CD14-positive monocyte (primary cell): ENCODE measurements at regions not wholly inside any gene's neighbourhood (a gene's known extent, or its start where the extent isn't known, plus 50 kb on each side); places are given as distances from the start of the nearest gene placed in this dataset.

Experiments
- DNase-seq, 3 donors: peaks; one replicate each; pipeline ENCODE4 v3.0.0-alpha.2; 2011 to 2022
- H2AFZ ChIP-seq: 2 replicates; pipeline ENCODE4 v1.6.0; 2012; ENCODE audit warnings: mild to moderate bottlenecking, low read depth, low read length, inconsistent platforms; ENCODE audit not compliant: insufficient read depth, poor library complexity, severe bottlenecking
- H3K27ac ChIP-seq, 2 donors: 1 replicate in 1 of 2; 2 replicates in 1 of 2; pipeline ENCODE4 v1.5.1; 2012 to 2013; ENCODE audit warnings: low read length in 2 of 2, control low read depth in 1 of 2, inconsistent platforms in 1 of 2, low read depth in 1 of 2, mild to moderate bottlenecking in 1 of 2
- H3K27me3 ChIP-seq, 2 donors: one replicate each; pipeline versions ENCODE4 v1.6.0 to v1.6.1; 2011 to 2013; ENCODE audit warnings: low read length in 2 of 2; ENCODE audit not compliant: control insufficient read depth in 2 of 2, insufficient read depth in 2 of 2
- H3K36me3 ChIP-seq, 2 donors: replicated peaks in 1 of 2; 1 replicate in 1 of 2; 2 replicates in 1 of 2; pipeline versions ENCODE4 v1.5.1 to v1.6.1; 2012 to 2013; ENCODE audit warnings: low read length in 2 of 2, control low read depth in 1 of 2, inconsistent platforms in 1 of 2, mild to moderate bottlenecking in 1 of 2; ENCODE audit not compliant: insufficient read depth in 2 of 2, control insufficient read depth in 1 of 2
- H3K4me1 ChIP-seq, 2 donors: 1 replicate in 1 of 2; 2 replicates in 1 of 2; pipeline versions ENCODE4 v1.5.1 to v1.6.1; 2012 to 2013; ENCODE audit warnings: low read length in 2 of 2, control low read depth in 1 of 2, inconsistent platforms in 1 of 2, mild to moderate bottlenecking in 1 of 2, moderate library complexity in 1 of 2; ENCODE audit not compliant: insufficient read depth in 2 of 2, control insufficient read depth in 1 of 2
- H3K4me2 ChIP-seq: replicated peaks from 2 replicates; pipeline ENCODE3; 2012; ENCODE audit warnings: low read length, moderate library complexity, mild to moderate bottlenecking; ENCODE audit not compliant: poor library complexity, severe bottlenecking; ENCODE audit errors: extremely low read depth
- H3K4me3 ChIP-seq, 3 experiments: fragments of 200-600 bp in 1 of 3; sonication (generic) in 1 of 3; replicated peaks in 1 of 3; 1 replicate in 2 of 3; 2 replicates in 1 of 3; pipeline ENCODE4 v1.5.1; 2011 to 2013; ENCODE audit warnings: low read length in 3 of 3, mild to moderate bottlenecking in 3 of 3, control low read depth in 2 of 3, low read depth in 2 of 3, inconsistent platforms in 1 of 3, moderate library complexity in 1 of 3
- H3K79me2 ChIP-seq: 2 replicates; pipeline ENCODE4 v1.6.0; 2012; ENCODE audit warnings: mild to moderate bottlenecking, control low read depth, inconsistent platforms, low read length, moderate library complexity; ENCODE audit not compliant: insufficient read depth
- H3K9ac ChIP-seq: 2 replicates; pipeline ENCODE4 v1.6.0; 2017; ENCODE audit warnings: low read length, mild to moderate bottlenecking; ENCODE audit not compliant: insufficient read depth, poor library complexity, severe bottlenecking
- H3K9me3 ChIP-seq, 2 donors: replicated peaks in 1 of 2; 1 replicate in 1 of 2; 2 replicates in 1 of 2; pipeline versions ENCODE4 v1.5.1 to v1.6.1; 2012 to 2013; ENCODE audit warnings: low read length in 2 of 2, control low read depth in 1 of 2; ENCODE audit not compliant: control insufficient read depth in 1 of 2, insufficient read depth in 1 of 2
- H4K20me1 ChIP-seq: 2 replicates; pipeline ENCODE4 v1.6.0; 2012; ENCODE audit warnings: mild to moderate bottlenecking, low read length, control low read depth, moderate library complexity; ENCODE audit not compliant: insufficient read depth
- H3K27ac Mint-ChIP-seq, 7 donors: one replicate each; pipeline ENCODE4 v1.8.0; 2020; ENCODE audit warnings: mild to moderate bottlenecking in 7 of 7, mixed read lengths in 7 of 7, moderate library complexity in 6 of 7, inconsistent platforms in 2 of 7
- H3K27me3 Mint-ChIP-seq, 3 donors: one replicate each; pipeline ENCODE4 v1.8.0; 2021 to 2022; ENCODE audit warnings: low read depth in 3 of 3, mild to moderate bottlenecking in 3 of 3, mixed read lengths in 3 of 3, moderate library complexity in 3 of 3, inconsistent platforms in 1 of 3
- H3K36me3 Mint-ChIP-seq, 2 donors: one replicate each; pipeline ENCODE4 v1.8.0; 2020; ENCODE audit warnings: mixed read lengths in 2 of 2, inconsistent platforms in 1 of 2, mild to moderate bottlenecking in 1 of 2
- H3K4me1 Mint-ChIP-seq: one replicate; pipeline ENCODE4 v1.8.0; 2020; ENCODE audit warnings: mild to moderate bottlenecking, mixed read lengths
- H3K4me3 Mint-ChIP-seq, 2 donors: one replicate each; pipeline ENCODE4 v1.8.0; 2020; ENCODE audit warnings: mild to moderate bottlenecking in 2 of 2, mixed read lengths in 2 of 2, moderate library complexity in 1 of 2
- H3K9me3 Mint-ChIP-seq, 7 donors: one replicate each; pipeline ENCODE4 v1.8.0; 2020 to 2022; ENCODE audit warnings: mixed read lengths in 7 of 7, mild to moderate bottlenecking in 6 of 7, moderate library complexity in 6 of 7, inconsistent platforms in 2 of 7
- CTCF ChIP-seq: fragments of 200-600 bp; IDR thresholded peaks from one replicate; pipeline ENCODE4 v1.8.0; 2022; ENCODE audit warnings: antibody characterized with exemption, mild to moderate bottlenecking
- WGBS: methylation state at CpG from one replicate; pipeline ENCODE4 v1.1.5; 2013; ENCODE audit warnings: missing lambda C conversion rate; ENCODE audit not compliant: insufficient coverage; 5-methylcytosine and 5-hydroxymethylcytosine counted together
- intact Hi-C, 2 donors: fragments of 100-400 bp; cut with micrococcal nuclease; formaldehyde crosslinking; loops; one replicate each; pipeline versions ENCODE4 v1.15.0 to v1.15.1; 2023

- H3K27ac ChIP-seq = no peak overlapping the region
- H3K4me2 ChIP-seq = no peak overlapping the region
- H3K9me3 ChIP-seq = peaks cover 7% of the 10 kb centered on the region in 2 donors
- H3K27ac Mint-ChIP-seq = no peak overlapping the region
- H3K79me2 ChIP-seq = no peaks in the 10 kb centered on the region
- no peaks in the 10 kb centered on the region for H3K36me3 ChIP-seq
- peaks cover 0 to 9% (median 3%) of the 10 kb centered on the region in 7 donors for H3K9me3 Mint-ChIP-seq
- no peaks in the 10 kb centered on the region for H4K20me1 ChIP-seq
- H3K9ac ChIP-seq = no peak overlapping the region
- no peaks in the 10 kb centered on the region for H3K27me3 ChIP-seq
- H3K4me3 ChIP-seq = no peak overlapping the region
- no peaks in the 10 kb centered on the region for H3K4me1 ChIP-seq
- H3K4me1 Mint-ChIP-seq = no peaks in the 10 kb centered on the region
- H2AFZ ChIP-seq = no peak overlapping the region
- H3K4me3 Mint-ChIP-seq = no peak overlapping the region
- H3K27me3 Mint-ChIP-seq = peaks cover 0 to 2% (median 0%) of the 10 kb centered on the region in 3 donors
- no peak for TF ChIP-seq CTCF
- no peak for DNase-seq
- H3K36me3 Mint-ChIP-seq = no peaks in the 10 kb centered on the region
- 90% methylated on average over 2 of the region's 3 CpGs for WGBS
- intact Hi-C loops = no loop called here
These were observed 570.6 kb downstream of the EFNA5 start for GRCh38 chr5:107100121-107100520.

GRCh38 chr5:107099506-107099905, 571.2 kb downstream of the EFNA5 start:
- no peak for TF ChIP-seq CTCF
- no peak overlapping the region for H3K27ac Mint-ChIP-seq
- H3K4me3 ChIP-seq = no peak overlapping the region
- peaks cover 0 to 2% (median 0%) of the 10 kb centered on the region in 3 donors for H3K27me3 Mint-ChIP-seq
- no peaks in the 10 kb centered on the region for H3K27me3 ChIP-seq
- H3K9ac ChIP-seq = no peak overlapping the region
- no peak overlapping the region for H3K27ac ChIP-seq
- no peaks in the 10 kb centered on the region for H3K79me2 ChIP-seq
- H2AFZ ChIP-seq = no peak overlapping the region
- H3K36me3 ChIP-seq = no peaks in the 10 kb centered on the region
- no peaks in the 10 kb centered on the region for H3K4me1 ChIP-seq
- no peaks in the 10 kb centered on the region for H4K20me1 ChIP-seq
- no peak overlapping the region for H3K4me3 Mint-ChIP-seq
- peaks cover 0 to 9% (median 3%) of the 10 kb centered on the region in 7 donors for H3K9me3 Mint-ChIP-seq
- peaks cover 8 to 9% of the 10 kb centered on the region in 2 donors for H3K9me3 ChIP-seq
- intact Hi-C loops = no loop called here
- H3K36me3 Mint-ChIP-seq = no peaks in the 10 kb centered on the region
- H3K4me2 ChIP-seq = no peak overlapping the region
- 100% methylated on average over 2 of the region's 4 CpGs for WGBS
- DNase-seq = no peak
- H3K4me1 Mint-ChIP-seq = no peaks in the 10 kb centered on the region
